ENCODE measurements at regions not wholly inside any gene's neighbourhood (a gene's known extent, or its start where the extent isn't known, plus 50 kb on each side); places are given as distances from the start of the nearest gene placed in this dataset.

DNA sequence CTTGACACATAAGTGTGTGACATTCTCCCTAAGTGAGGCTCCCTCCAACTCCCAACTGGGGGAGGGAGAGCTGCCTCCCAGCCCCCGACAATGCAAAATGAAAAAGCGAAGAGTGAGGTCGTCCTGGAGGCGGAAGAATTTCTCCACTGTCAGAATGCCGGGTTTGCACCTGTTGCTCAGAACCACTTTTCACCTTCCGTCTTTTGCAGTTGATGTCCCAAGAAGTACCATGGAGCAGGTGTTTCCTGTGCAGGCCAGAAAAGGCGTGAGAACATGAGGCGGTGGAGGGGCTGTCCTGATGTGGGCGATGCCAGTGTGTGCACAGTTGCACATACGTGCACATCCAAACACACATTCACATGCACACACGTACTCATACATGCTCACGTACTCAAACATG lies 158.6 kb upstream of the AJAP1 start:
- no peak for TF ChIP-seq POLR2A (IDR thresholded peaks at IDR 0.05; ENCODE audit: low read length)
- TF ChIP-seq GATA1 (IDR thresholded peaks at IDR 0.05; ENCODE audit: low read depth, low read length): no peak

Measured in erythroblast (primary cell).